GM12891 (cell line): ENCODE measurements at regions not wholly inside any gene's neighbourhood (a gene's known extent, or its start where the extent isn't known, plus 50 kb on each side); places are given as distances from the start of the nearest gene placed in this dataset.

Experiments used
- DNase-seq: peaks from one replicate; pipeline ENCODE4 v3.0.0; 2011; ENCODE audit warnings: low spot score; ENCODE audit not compliant: insufficient read length
- FAIRE-seq: peaks from 2 replicates; lab custom pipeline; 2011; peaks lifted over from hg19 to GRCh38; lab: Jason Lieb, UNC
- PAX5 ChIP-seq: IDR thresholded peaks from 2 replicates; pipeline ENCODE4 v1.6.1; 2011; ENCODE audit warnings: low read length, moderate library complexity, mild to moderate bottlenecking; ENCODE audit not compliant: insufficient read depth, severe bottlenecking
- POLR2A ChIP-seq: IDR thresholded peaks from 2 replicates; pipeline ENCODE4 v1.6.1; 2011; ENCODE audit warnings: low read depth, low read length, control low read depth
- POLR2AphosphoS5 ChIP-seq: IDR thresholded peaks from 2 replicates; pipeline ENCODE4 v1.6.1; 2011; ENCODE audit warnings: low read depth, low read length, control low read depth
- POU2F2 ChIP-seq: IDR thresholded peaks from 2 replicates; pipeline ENCODE4 v1.6.1; 2011; ENCODE audit warnings: low read depth, mild to moderate bottlenecking, control low read depth, low read length, moderate library complexity
- SPI1 ChIP-seq: IDR thresholded peaks from 2 replicates; pipeline ENCODE4 v1.6.1; 2011; ENCODE audit warnings: low read depth, low read length, control low read depth
- TAF1 ChIP-seq: IDR thresholded peaks from 2 replicates; pipeline ENCODE4 v1.6.1; 2011; ENCODE audit warnings: low read depth, low read length, control low read depth

- FAIRE-seq (no peak), DNase-seq (no peak)
- no peak for TF ChIP-seq POLR2AphosphoS5
- no peak for TF ChIP-seq POU2F2
- TF ChIP-seq TAF1, result no peak
- TF ChIP-seq SPI1, result no peak
- TF ChIP-seq PAX5, result no peak
- no peak for TF ChIP-seq POLR2A
These were observed 59.6 kb downstream of the OLIG3 start for GRCh38 chr6:137434640-137435039.

DNA sequence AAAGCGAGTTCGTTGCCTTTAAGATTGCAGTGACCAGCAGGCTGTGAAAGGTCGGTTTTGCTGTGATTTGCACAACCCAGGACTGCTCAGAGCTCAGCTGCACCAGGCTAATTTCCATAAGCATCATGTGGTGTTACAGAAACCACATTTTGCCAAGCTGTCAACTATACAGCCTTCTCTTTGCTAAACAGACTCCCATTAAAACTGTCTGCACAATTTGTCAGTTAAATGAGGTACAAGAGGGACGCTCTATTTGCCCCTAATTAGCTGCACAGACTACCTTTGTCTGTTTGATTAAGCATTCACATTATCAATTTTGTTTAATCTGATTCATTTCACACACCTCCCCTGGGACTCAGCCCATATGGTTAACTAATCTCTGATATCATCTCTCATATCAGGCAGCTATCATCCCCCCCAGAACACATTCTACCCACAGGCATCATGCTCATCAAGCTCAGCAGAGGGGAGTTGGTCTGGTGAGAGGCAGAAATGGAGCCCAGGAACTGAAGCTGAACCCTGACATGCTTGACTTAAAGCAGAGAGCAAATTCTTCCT, 62.1 kb downstream of the OLIG3 start:
- DNase-seq (no peak), FAIRE-seq (peak; percentile 92)
- TF ChIP-seq POLR2A (no peak), POLR2AphosphoS5 (no peak), PAX5 (no peak), TAF1 (no peak), POU2F2 (no peak), SPI1 (no peak)

- TF ChIP-seq PAX5, result no peak
- TF ChIP-seq SPI1, result peak; percentile 63
- no peak for TF ChIP-seq TAF1
- no peak for TF ChIP-seq POLR2A
- TF ChIP-seq POLR2AphosphoS5, result no peak
- TF ChIP-seq POU2F2, result no peak; the same call in 1 of the 2 replicates
- DNase-seq (no peak), FAIRE-seq (peak; percentile 96)
These were observed 63.2 kb downstream of the OLIG3 start for GRCh38 chr6:137430954-137431353.

DNA sequence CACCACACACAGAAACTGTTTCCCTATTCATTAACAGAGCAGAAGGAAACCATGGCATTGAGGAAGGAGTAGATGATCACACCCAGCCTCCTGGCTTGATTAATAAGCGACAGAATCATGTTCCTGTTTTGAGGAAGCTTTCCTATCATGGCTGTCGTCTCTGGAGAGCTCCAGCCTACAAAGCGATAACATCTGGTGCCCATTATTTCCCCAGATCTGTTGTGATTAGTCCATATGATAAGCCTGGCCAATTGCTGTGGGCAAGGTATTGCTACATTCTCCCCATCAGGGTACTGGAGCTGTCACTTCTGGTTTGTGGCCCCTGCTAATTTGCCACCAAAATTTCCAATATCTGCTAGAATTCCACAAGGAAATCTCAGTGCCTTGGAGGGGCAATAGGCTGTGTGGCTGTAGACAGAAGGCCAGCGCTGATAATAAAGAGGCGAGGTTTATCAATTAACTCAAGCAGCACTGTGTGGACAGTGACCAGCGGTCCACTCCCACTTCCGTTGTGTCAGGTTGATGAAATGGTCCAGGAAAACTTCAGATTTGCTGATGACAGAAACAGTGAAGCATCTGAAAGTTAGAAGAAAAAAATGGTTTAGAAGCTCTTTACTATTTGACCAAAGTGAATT, 66.4 kb downstream of the OLIG3 start:
- no peak for DNase-seq
- no peak for TF ChIP-seq PAX5
- TF ChIP-seq POLR2A, result no peak
- no peak for TF ChIP-seq POLR2AphosphoS5
- TF ChIP-seq SPI1, result no peak
- no peak for TF ChIP-seq TAF1
- TF ChIP-seq POU2F2, result no peak
- peak; percentile 52 for FAIRE-seq

DNA sequence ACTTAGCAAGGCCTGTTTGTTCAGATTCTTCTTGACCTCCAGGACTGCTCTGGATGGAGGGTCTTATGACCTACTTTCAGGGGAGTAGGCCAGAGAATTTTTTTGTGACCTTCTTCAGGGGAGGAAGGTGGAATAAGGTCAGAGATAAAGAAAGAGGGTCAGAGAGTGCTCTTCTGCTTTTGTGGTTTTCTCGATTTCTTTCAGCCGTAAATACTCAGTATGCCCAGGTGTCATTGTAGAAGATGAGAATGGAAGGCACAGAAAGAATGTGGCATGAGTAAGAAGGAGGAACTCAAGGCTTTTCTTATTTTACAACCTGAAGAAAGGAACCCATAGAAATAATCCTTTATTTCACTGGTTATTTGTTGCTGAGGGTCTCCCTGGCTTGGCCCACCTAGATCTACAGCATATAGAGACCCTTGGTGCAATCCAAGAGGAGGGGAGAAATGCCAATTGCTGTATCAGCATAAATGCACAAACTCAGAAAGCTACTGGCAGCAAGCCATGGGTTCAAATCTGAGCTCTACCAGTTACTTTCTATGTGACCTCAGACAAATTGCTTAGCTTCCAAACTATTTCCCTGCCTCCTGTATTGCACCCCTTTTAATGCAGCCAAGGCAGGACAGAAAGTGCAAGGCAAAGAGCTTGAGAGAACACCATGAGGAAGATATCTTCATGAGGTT, 68.0 kb downstream of the OLIG3 start:
- TF ChIP-seq TAF1, result no peak
- peak; percentile 71 for TF ChIP-seq SPI1
- no peak for DNase-seq
- FAIRE-seq, result peak; percentile 77

DNA sequence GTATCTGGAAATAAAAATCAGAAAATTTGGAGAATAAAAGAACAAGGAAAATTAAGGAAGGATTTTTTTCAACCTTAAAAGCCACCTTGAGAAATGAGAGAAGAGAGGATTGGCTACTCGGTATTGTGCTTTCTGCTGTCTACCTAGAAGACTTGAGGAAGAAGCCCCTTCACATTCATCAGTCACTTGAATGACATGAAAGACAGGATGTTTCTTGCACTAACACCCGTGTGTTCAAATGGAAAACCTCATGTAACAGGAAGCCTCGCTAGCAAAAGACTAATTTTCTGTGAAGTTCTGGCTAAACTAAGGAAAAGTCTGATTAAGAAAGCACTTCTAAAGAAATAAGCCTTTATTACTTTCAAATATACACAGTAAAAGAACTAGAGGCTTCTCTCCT, 69.9 kb downstream of the OLIG3 start:
- no peak for TF ChIP-seq PAX5
- no peak for TF ChIP-seq POLR2A
- no peak for TF ChIP-seq TAF1
- no peak for TF ChIP-seq POLR2AphosphoS5
- DNase-seq (no peak), FAIRE-seq (no peak)

DNA sequence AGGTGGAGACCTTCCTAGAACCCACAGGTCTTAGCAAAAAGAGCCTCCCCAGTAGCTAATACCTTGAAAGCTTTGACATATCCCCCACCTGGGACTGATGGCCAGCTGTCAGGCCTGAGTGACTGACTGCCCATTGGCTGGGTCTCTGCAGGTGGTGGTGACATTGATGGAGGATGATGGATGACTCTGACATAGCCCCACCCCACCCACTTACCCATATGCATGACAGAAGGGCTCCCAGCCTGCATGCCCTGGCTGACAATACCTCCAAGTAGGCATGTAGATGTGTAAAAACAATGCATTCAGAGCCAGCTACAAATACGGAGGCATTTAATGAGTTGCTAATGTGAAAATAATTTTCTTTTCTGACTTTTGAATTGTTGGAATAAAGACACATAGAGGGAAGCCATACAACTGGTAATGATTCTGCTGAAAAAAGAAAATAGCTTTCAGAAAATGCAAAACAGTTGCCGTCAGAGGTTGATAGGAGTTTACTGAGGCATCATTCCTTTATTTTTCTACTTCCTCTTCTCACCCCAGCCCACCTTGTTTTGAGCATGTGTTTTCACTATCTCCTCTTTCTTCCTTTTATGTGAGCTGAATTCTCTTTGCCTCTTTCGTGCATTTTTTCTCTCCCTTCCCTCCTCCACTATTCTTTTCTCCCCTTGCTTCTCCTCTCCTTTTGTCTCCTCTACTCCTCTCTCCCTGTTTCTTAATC, 70.6 kb downstream of the OLIG3 start:
- FAIRE-seq (no peak), DNase-seq (no peak)
- no peak for TF ChIP-seq TAF1
- peak; percentile 24; the same call in 1 of the 2 replicates for TF ChIP-seq SPI1
- 0 out of 2 replicates have a peak, but pooled peaks have one; percentile 70 for TF ChIP-seq POU2F2
- no peak for TF ChIP-seq POLR2A

DNA sequence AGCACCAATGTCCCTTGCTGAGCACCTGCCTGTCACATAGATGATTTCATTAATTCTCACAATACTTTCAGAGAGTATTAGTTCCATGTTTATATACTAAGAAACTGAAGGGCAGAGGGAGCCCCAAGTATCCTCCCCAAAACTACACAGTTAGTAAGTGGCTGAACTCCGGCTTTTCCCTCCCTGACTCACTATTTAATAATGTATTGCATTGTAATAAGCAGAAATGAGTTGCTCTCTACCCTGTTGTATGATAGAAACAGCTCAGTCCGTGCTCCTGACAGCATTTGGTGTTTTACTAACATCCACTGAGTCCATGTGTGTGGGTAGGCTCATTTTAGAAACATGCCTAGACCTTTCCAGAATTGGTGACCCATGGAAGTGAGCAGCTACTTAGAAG, 76.8 kb downstream of the OLIG3 start:
- TF ChIP-seq POU2F2 (no peak), SPI1 (no peak), POLR2AphosphoS5 (no peak), PAX5 (no peak), POLR2A (no peak), TAF1 (no peak)
- no peak for DNase-seq
- no peak for FAIRE-seq

- DNase-seq, result no peak
- no peak for FAIRE-seq
- no peak for TF ChIP-seq SPI1
- no peak for TF ChIP-seq POLR2A
- no peak for TF ChIP-seq TAF1
- no peak for TF ChIP-seq POU2F2
- TF ChIP-seq PAX5, result no peak
- TF ChIP-seq POLR2AphosphoS5, result no peak
These were observed 77.7 kb downstream of the OLIG3 start for GRCh38 chr6:137416376-137417109.
